Fibroblast of lung (primary cell): ENCODE measurements at regions not wholly inside any gene's neighbourhood (a gene's known extent, or its start where the extent isn't known, plus 50 kb on each side); places are given as distances from the start of the nearest gene placed in this dataset.

Experiments
- DNase-seq, 2 donors: peaks; one replicate each; pipeline versions ENCODE4 v3.0.0 to v3.0.0-alpha.2; 2010; ENCODE audit warnings: low read depth in 2 of 2
- H2AFZ ChIP-seq: 2 replicates; pipeline ENCODE4 v1.5.1; 2012; ENCODE audit warnings: low read length, control low read depth, inconsistent platforms
- H3K27ac ChIP-seq: 2 replicates; pipeline ENCODE4 v1.5.1; 2011; ENCODE audit warnings: low read length, control low read depth; ENCODE audit not compliant: insufficient read depth
- H3K27me3 ChIP-seq: 2 replicates; pipeline ENCODE4 v1.5.1; 2011; ENCODE audit warnings: mild to moderate bottlenecking, low read length; ENCODE audit not compliant: control insufficient read depth, insufficient read depth
- H3K36me3 ChIP-seq: 2 replicates; pipeline ENCODE4 v1.5.1; 2011; ENCODE audit warnings: low read length; ENCODE audit not compliant: control insufficient read depth, insufficient read depth
- H3K4me1 ChIP-seq: 2 replicates; pipeline ENCODE4 v1.5.1; 2011; ENCODE audit warnings: low read length; ENCODE audit not compliant: control insufficient read depth, insufficient read depth; ENCODE audit errors: extremely low read depth
- H3K4me2 ChIP-seq: 2 replicates; pipeline ENCODE4 v1.5.1; 2011; ENCODE audit warnings: low read length, control low read depth; ENCODE audit not compliant: insufficient read depth; ENCODE audit errors: extremely low read depth
- H3K4me3 ChIP-seq, 4 experiments: fragments of 200-600 bp in 1 of 4; sonication (generic) in 1 of 4; replicated peaks in 1 of 4; 2 replicates each; pipeline ENCODE4 v1.5.1; 2011 to 2016; ENCODE audit warnings: low read length in 4 of 4, low read depth in 3 of 4, mild to moderate bottlenecking in 3 of 4, control low read depth in 2 of 4, inconsistent platforms in 1 of 4, mixed read lengths in 1 of 4; ENCODE audit not compliant: insufficient read depth in 1 of 4; ENCODE audit errors: control extremely low read depth in 1 of 4
- H3K79me2 ChIP-seq: 2 replicates; pipeline ENCODE4 v1.5.1; 2012; ENCODE audit warnings: mild to moderate bottlenecking, low read length, inconsistent platforms; ENCODE audit not compliant: control insufficient read depth, insufficient read depth
- H3K9ac ChIP-seq: 2 replicates; pipeline ENCODE4 v1.5.1; 2011; ENCODE audit warnings: mild to moderate bottlenecking, low read length, control low read depth; ENCODE audit not compliant: insufficient read depth
- H3K9me3 ChIP-seq: 2 replicates; pipeline ENCODE4 v1.5.1; 2012; ENCODE audit warnings: low read depth, low read length; ENCODE audit not compliant: control insufficient read depth, insufficient read depth
- H4K20me1 ChIP-seq: 2 replicates; pipeline ENCODE4 v1.5.1; 2011; ENCODE audit warnings: low read length; ENCODE audit not compliant: control insufficient read depth, insufficient read depth; ENCODE audit errors: extremely low read depth
- EZH2 ChIP-seq: IDR thresholded peaks from 2 replicates; pipeline ENCODE4 v1.5.1; 2012; ENCODE audit warnings: low read length, control low read depth, mild to moderate bottlenecking; ENCODE audit errors: missing control alignments
- TF ChIP-seq, protein P1 (sequence below), 2 donors: IDR thresholded peaks in 1 of 2; conservative IDR thresholded peaks in 1 of 2; 1 replicate in 1 of 2; 2 replicates in 1 of 2; pipeline ENCODE4 v1.5.1; 2011 to 2012; ENCODE audit warnings: low read length in 2 of 2, control low read depth in 1 of 2, inconsistent platforms in 1 of 2, low read depth in 1 of 2, mild to moderate bottlenecking in 1 of 2

DNA sequence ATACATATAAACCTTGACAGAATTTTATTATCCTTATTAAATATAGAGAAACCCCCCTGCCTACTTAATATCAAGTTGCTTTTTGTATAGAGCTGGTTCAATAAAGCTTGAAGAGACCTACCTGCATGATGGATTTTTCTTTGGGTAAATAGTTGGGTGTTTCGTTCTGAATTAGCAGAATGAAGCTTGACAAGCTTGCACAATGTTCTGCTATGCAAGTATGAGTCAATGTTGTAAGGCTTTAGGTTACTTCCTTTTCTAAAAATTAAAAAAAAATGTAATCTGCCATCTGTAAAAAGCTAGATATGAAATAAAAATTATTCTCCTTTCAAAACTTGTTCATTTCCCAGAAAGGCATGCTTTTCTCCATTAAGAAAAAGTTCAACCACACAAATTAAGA is 1662.6 kb upstream of the SEL1L start:
- Histone ChIP-seq H3K79me2 (no peaks in the 10 kb centered on the region), H3K9me3 (no peaks in the 10 kb centered on the region), H3K9ac (no peak overlapping the region), H2AFZ (no peak overlapping the region), H3K27me3 (no peaks in the 10 kb centered on the region), H3K4me3 (no peak overlapping the region), H4K20me1 (no peaks in the 10 kb centered on the region), H3K4me2 (no peak overlapping the region), H3K4me1 (no peaks in the 10 kb centered on the region), H3K27ac (no peak overlapping the region), H3K36me3 (no peaks in the 10 kb centered on the region)
- DNase-seq, result peak in 1 of 2 donors; percentile 8
- TF ChIP-seq, protein P1, sequence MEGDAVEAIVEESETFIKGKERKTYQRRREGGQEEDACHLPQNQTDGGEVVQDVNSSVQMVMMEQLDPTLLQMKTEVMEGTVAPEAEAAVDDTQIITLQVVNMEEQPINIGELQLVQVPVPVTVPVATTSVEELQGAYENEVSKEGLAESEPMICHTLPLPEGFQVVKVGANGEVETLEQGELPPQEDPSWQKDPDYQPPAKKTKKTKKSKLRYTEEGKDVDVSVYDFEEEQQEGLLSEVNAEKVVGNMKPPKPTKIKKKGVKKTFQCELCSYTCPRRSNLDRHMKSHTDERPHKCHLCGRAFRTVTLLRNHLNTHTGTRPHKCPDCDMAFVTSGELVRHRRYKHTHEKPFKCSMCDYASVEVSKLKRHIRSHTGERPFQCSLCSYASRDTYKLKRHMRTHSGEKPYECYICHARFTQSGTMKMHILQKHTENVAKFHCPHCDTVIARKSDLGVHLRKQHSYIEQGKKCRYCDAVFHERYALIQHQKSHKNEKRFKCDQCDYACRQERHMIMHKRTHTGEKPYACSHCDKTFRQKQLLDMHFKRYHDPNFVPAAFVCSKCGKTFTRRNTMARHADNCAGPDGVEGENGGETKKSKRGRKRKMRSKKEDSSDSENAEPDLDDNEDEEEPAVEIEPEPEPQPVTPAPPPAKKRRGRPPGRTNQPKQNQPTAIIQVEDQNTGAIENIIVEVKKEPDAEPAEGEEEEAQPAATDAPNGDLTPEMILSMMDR (conservative IDR thresholded peaks at IDR 0.05 in 1 of 2, IDR thresholded peaks at IDR 0.05 in 1 of 2; ENCODE audit: low read depth in 1 of 2, low read length in 2 of 2), result no peak
- no peak for TF ChIP-seq EZH2

DNA sequence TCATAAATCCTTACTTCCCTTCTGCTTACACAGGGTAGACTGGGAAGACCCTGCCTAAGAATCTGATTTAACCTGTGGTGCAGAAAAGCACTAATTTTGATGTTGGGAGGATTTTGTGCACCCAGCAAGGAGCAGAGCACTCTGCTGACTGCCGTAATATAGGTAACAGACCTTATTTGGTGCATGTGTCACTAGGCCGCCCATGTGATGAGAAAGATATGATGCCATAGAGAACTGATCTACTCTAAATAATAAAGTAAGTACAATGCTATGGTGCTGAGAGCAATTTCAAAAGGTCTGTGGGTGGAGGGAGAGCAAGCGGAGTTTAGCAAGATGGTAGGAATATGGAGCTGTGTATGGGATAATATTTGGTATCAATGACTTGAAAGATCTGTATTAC is 1663.6 kb upstream of the SEL1L start:
- H3K36me3 ChIP-seq, result no peaks in the 10 kb centered on the region
- H3K27me3 ChIP-seq, result no peaks in the 10 kb centered on the region
- no peak overlapping the region for H3K27ac ChIP-seq
- H4K20me1 ChIP-seq, result no peaks in the 10 kb centered on the region
- no peak overlapping the region for H2AFZ ChIP-seq
- no peak overlapping the region for H3K4me3 ChIP-seq
- no peak overlapping the region for H3K9ac ChIP-seq
- DNase-seq, result no peak
- TF ChIP-seq EZH2, result no peak
- TF ChIP-seq, protein P1 (conservative IDR thresholded peaks at IDR 0.05 in 1 of 2, IDR thresholded peaks at IDR 0.05 in 1 of 2; ENCODE audit: low read depth in 1 of 2, low read length in 2 of 2), result no peak
- no peak overlapping the region for H3K4me2 ChIP-seq
- no peaks in the 10 kb centered on the region for H3K79me2 ChIP-seq
- H3K4me1 ChIP-seq, result no peaks in the 10 kb centered on the region
- H3K9me3 ChIP-seq, result no peaks in the 10 kb centered on the region

DNA sequence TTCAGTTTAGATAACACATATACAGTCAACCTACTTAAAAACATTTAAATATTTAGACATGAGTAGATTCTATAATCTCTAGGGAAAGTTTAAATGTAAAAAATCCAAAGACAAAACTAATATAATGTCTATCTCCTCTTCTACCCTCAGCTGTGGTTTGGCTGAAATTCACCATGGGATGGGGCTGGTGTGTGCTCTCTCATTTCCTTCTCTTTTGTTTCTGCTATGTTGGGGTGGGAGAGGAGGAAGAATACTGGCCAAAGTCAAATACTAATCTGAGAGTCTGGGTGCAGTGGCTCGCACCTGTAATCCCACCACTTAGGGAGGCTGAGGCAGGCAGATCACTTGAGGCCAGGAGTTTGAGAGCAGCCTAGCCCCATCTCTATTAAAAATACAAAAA is 1673.9 kb upstream of the SEL1L start:
- H3K4me3 ChIP-seq, result no peak overlapping the region
- no peaks in the 10 kb centered on the region for H3K9me3 ChIP-seq
- TF ChIP-seq, protein P1 (conservative IDR thresholded peaks at IDR 0.05 in 1 of 2, IDR thresholded peaks at IDR 0.05 in 1 of 2; ENCODE audit: low read depth in 1 of 2, low read length in 2 of 2), result no peak
- no peak for TF ChIP-seq EZH2
- no peak overlapping the region for H3K27ac ChIP-seq
- H3K4me1 ChIP-seq, result no peaks in the 10 kb centered on the region
- H3K36me3 ChIP-seq, result no peaks in the 10 kb centered on the region
- no peak for DNase-seq
- no peaks in the 10 kb centered on the region for H3K79me2 ChIP-seq
- no peaks in the 10 kb centered on the region for H4K20me1 ChIP-seq
- H3K4me2 ChIP-seq, result no peak overlapping the region
- H2AFZ ChIP-seq, result no peak overlapping the region
- H3K9ac ChIP-seq, result no peak overlapping the region
- H3K27me3 ChIP-seq, result no peaks in the 10 kb centered on the region
